T-helper 2 cell treated with Interferon-gamma antibody and Interleukin-4, amounts not matched to agents 5 μg/mL and 100 μg/mL, for 36 hours (primary cell): ENCODE measurements at regions not wholly inside any gene's neighbourhood (a gene's known extent, or its start where the extent isn't known, plus 50 kb on each side); places are given as distances from the start of the nearest gene placed in this dataset.

Source experiments
- DNase-seq: peaks from one replicate; pipeline ENCODE4 v3.0.0; 2021; ENCODE audit warnings: low spot score
- H3K27ac Mint-ChIP-seq: one replicate; pipeline ENCODE4 v1.8.0; 2021; ENCODE audit warnings: mild to moderate bottlenecking, mixed read lengths
- H3K27me3 Mint-ChIP-seq: one replicate; pipeline ENCODE4 v1.8.0; 2021; ENCODE audit warnings: low read depth, mixed read lengths
- H3K36me3 Mint-ChIP-seq: one replicate; pipeline ENCODE4 v1.8.0; 2021; ENCODE audit warnings: low read depth, mixed read lengths
- H3K4me1 Mint-ChIP-seq: one replicate; pipeline ENCODE4 v1.8.0; 2021; ENCODE audit warnings: low read depth, mixed read lengths
- H3K4me3 Mint-ChIP-seq: one replicate; pipeline ENCODE4 v1.8.0; 2022; ENCODE audit warnings: mild to moderate bottlenecking, moderate library complexity, mixed read lengths
- H3K9me3 Mint-ChIP-seq: one replicate; pipeline ENCODE4 v1.8.0; 2021; ENCODE audit warnings: mixed read lengths

DNA sequence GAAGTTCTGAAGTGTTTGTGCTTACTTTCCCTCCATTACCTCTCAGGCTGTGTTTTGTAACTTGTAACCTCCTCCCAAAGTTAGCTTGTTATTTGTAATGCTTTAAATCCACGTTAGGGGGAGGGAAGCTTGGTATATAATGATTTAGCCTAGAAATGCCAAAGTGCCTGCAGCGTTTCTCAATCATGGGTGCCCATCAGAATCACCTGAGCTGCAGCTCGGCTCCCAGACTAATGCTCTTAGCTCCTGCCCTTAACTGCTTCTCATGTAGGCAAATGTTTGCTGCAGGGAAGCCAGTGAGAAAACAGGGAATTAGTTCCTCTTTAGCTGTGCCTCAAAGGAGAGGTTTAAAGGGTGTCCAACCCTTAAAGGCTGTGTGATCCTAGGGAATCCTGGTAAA lies 219.2 kb upstream of the NAALADL2 start:
- no peak for DNase-seq
- no peaks in the 10 kb centered on the region for H3K4me1 Mint-ChIP-seq

DNA sequence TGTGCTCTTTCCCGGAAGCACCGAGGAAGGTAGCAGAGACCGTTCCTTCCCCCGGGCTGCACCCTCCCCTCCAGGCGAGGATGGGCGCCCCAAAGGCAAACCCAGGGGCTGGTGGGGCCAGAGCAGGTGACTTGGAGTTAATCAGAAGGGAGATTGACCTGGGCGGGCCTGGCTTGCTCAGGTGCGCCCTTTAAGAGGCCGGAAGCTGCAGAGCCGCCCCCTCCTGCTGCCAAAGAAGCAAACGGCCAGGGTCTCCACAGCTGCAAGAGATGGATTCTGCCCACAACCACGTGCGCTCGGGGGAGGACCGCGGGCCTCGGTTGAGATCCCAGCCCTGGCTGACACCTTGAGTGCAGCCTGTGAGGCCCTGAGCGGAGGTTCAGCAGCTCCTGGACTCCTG lies 218.2 kb upstream of the NAALADL2 start:
- H3K4me1 Mint-ChIP-seq, result no peaks in the 10 kb centered on the region
- no peaks in the 10 kb centered on the region for H3K9me3 Mint-ChIP-seq
- no peak for DNase-seq
- H3K4me3 Mint-ChIP-seq, result no peak overlapping the region
- H3K27me3 Mint-ChIP-seq, result no peaks in the 10 kb centered on the region
- H3K36me3 Mint-ChIP-seq, result no peaks in the 10 kb centered on the region
- no peak overlapping the region for H3K27ac Mint-ChIP-seq

More for the DNA sequence above, 219.2 kb upstream of the NAALADL2 start:
- Mint-ChIP-seq H3K9me3 (no peaks in the 10 kb centered on the region), H3K27ac (no peak overlapping the region), H3K36me3 (no peaks in the 10 kb centered on the region), H3K27me3 (no peaks in the 10 kb centered on the region), H3K4me3 (no peak overlapping the region)

DNA sequence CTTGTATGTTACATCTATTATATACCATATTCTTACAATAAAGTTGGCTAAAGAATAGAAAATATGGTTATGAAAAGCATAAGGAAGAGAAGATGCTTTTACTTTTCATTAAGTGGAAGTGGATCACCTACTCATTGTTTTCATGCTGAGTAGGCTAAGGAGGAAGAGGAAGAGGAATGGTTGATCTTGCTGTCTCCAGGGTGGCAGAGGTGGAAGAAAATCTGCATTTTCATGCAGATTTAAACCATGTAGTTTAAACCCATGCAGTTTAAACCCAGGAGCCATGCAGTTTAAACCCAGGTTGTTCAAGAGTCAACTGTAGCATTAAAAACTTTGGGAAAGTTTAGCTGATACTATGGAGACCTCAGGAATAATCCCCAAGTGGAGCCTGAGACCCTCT lies 214.8 kb upstream of the NAALADL2 start:
- Mint-ChIP-seq H3K9me3 (no peaks in the 10 kb centered on the region), H3K27me3 (no peaks in the 10 kb centered on the region), H3K4me3 (no peak overlapping the region), H3K36me3 (no peaks in the 10 kb centered on the region), H3K4me1 (no peaks in the 10 kb centered on the region), H3K27ac (no peak overlapping the region)
- no peak for DNase-seq

DNA sequence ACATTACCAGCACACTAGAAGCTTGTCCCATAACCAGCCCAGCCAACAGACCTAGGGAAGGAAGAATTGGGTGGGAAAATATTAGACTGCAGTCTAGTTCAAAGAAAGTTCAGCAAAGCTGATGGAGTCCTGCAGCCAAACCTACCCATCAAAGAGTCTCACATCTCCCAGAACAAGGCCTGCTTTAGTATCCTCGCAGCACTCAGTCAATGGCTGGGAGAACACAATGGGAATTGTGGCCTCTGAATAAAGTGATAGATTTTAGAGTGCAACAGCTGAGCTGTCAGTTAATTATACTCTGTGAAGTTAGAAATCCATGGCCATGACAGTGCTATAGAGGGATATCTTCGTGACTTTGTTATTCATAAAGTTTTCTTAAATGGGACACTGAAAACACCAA lies 207.2 kb upstream of the NAALADL2 start:
- DNase-seq, result no peak
- H3K4me1 Mint-ChIP-seq, result no peaks in the 10 kb centered on the region
- no peaks in the 10 kb centered on the region for H3K27me3 Mint-ChIP-seq
- H3K36me3 Mint-ChIP-seq, result no peaks in the 10 kb centered on the region
- no peaks in the 10 kb centered on the region for H3K9me3 Mint-ChIP-seq
- H3K27ac Mint-ChIP-seq, result no peak overlapping the region
- no peak overlapping the region for H3K4me3 Mint-ChIP-seq

DNA sequence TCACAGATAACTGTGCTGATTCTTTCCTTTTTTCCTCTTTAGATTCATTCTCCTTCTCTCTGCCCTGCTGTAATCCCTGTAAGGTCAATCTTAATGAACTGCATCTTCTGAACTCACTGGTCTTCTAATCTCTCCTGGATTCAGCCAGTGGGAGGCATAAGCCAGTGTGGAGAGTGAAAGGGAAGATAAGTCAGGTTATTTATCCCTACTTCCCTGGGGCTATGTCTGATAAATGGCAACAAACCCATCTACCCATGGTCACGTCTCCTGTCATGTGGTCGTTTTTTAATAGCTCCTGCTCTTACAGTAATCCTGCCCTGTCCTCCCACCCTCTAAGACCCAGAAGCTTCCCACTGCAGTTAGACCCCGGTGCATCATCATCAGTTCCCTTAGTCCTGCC lies 199.6 kb upstream of the NAALADL2 start:
- H3K36me3 Mint-ChIP-seq, result no peaks in the 10 kb centered on the region
- H3K27ac Mint-ChIP-seq, result no peak overlapping the region
- no peak overlapping the region for H3K4me3 Mint-ChIP-seq
- H3K4me1 Mint-ChIP-seq, result no peaks in the 10 kb centered on the region
- DNase-seq, result no peak
- no peaks in the 10 kb centered on the region for H3K27me3 Mint-ChIP-seq
- H3K9me3 Mint-ChIP-seq, result no peaks in the 10 kb centered on the region

DNA sequence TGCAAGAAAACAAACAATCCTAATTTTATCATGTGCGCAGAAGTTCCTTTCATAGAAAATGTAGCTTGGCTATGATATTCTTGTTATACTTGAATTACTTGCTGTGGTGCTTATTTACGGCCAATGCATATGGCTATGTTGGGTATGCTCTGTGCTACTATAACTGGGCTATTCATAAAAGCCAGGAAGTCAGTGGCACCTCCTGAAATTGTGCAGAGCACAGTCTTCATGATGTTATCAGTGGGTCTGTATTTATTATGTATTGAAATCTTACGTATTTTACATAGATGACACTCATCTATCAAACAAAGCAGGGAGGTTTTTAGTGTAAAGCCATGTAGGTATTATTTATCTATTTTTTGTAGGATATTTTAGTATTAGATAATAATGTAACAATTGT lies 196.5 kb upstream of the NAALADL2 start:
- H3K36me3 Mint-ChIP-seq, result no peaks in the 10 kb centered on the region
- H3K27ac Mint-ChIP-seq, result no peak overlapping the region
- no peaks in the 10 kb centered on the region for H3K4me1 Mint-ChIP-seq
- H3K4me3 Mint-ChIP-seq, result no peak overlapping the region
- DNase-seq, result no peak
- peaks cover 8% of the 10 kb centered on the region for H3K9me3 Mint-ChIP-seq
- no peaks in the 10 kb centered on the region for H3K27me3 Mint-ChIP-seq

DNA sequence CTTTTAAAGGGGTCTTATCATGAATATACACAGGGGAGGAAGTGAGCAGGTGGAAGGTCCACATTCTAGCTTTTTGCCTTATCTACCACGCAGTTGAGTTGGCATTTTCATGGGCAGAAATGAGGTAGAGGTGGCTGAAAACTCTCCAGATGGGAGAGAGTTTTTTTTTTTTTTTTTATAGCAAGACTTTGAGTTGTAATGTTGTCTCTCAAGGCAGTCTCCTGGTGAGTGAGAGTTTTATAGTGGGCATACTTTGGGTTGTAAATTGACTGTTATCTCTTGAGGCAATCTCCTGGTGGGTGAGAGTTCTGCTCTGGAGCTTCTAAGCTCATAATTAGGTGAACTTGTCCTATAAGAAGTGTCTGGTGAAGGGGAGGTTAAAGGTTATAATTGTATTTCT lies 191.7 kb upstream of the NAALADL2 start:
- H3K36me3 Mint-ChIP-seq, result no peaks in the 10 kb centered on the region
- DNase-seq, result no peak
- no peaks in the 10 kb centered on the region for H3K27me3 Mint-ChIP-seq
- no peak overlapping the region for H3K4me3 Mint-ChIP-seq
- H3K9me3 Mint-ChIP-seq, result peaks cover 8% of the 10 kb centered on the region
- no peak overlapping the region for H3K27ac Mint-ChIP-seq
- H3K4me1 Mint-ChIP-seq, result no peaks in the 10 kb centered on the region

DNA sequence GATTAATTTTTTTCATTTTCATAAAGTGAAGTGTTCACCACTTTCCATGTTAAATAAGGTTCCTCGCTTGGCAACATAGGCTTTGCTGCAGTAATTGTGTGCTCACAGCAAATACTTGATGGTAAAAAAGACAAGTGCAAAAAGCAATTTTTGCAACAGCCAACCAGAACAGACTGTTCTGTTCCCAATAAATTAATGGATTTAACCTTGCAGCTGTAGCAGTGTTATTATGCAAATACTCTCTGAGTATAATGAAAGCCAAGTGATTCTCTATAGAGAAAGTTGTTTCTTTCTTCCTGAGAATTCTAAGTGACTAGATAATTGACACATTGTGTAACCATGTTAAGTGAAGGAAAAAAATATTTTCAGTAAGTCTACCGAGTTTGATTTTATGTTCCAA lies 183.7 kb upstream of the NAALADL2 start:
- H3K4me3 Mint-ChIP-seq, result no peak overlapping the region

DNA sequence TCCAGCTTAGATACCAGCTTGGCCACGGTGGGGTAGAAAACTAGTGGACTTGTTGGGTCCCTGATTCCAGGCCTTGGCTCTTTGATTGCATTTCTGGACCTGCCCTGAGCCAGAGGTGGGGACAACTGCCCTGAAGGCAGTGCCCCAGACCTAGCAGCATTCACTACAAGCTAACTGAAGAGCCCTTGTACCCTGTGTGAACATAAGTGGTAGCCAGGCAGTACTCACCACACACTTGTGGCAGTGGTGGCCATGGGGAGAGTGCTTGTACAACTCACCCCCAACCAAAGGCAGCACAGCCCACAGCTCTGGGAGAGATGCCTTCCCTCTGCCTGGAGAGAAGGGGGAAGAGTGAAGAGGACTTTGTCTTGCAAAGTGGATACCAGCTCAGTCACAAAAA lies 177.3 kb upstream of the NAALADL2 start:
- H3K9me3 Mint-ChIP-seq, result peaks cover 12% of the 10 kb centered on the region
- no peak overlapping the region for H3K4me3 Mint-ChIP-seq
- no peak overlapping the region for H3K27ac Mint-ChIP-seq
- DNase-seq, result no peak
- H3K36me3 Mint-ChIP-seq, result no peaks in the 10 kb centered on the region
- H3K27me3 Mint-ChIP-seq, result no peaks in the 10 kb centered on the region
- H3K4me1 Mint-ChIP-seq, result no peaks in the 10 kb centered on the region

More for the DNA sequence above, 183.7 kb upstream of the NAALADL2 start:
- no peaks in the 10 kb centered on the region for H3K4me1 Mint-ChIP-seq
- no peaks in the 10 kb centered on the region for H3K36me3 Mint-ChIP-seq
- DNase-seq, result no peak
- no peaks in the 10 kb centered on the region for H3K9me3 Mint-ChIP-seq
- no peaks in the 10 kb centered on the region for H3K27me3 Mint-ChIP-seq
- no peak overlapping the region for H3K27ac Mint-ChIP-seq

DNA sequence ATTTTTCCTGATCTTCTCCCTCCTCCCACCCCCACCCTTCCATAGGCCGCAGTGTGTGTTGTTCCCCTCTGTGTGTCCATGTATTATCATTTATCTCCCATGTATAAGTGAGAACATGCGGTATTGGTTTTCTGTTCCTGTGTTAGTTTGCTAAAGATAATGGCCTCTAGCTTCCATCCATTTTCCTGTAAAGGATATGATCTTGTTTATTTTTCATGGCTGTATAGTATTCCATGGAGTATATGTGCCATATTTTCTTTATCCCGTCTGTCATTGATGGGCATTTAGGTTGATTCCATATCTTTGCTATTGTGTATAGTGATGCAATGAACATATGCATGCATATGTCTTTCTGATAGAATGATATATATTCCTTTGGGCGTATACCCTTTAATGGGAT lies 173.3 kb upstream of the NAALADL2 start:
- no peak for DNase-seq
- H3K27ac Mint-ChIP-seq, result no peak overlapping the region
- H3K27me3 Mint-ChIP-seq, result no peaks in the 10 kb centered on the region
- no peak overlapping the region for H3K4me3 Mint-ChIP-seq
- no peaks in the 10 kb centered on the region for H3K36me3 Mint-ChIP-seq
- H3K9me3 Mint-ChIP-seq, result peaks cover 21% of the 10 kb centered on the region
- H3K4me1 Mint-ChIP-seq, result no peaks in the 10 kb centered on the region

DNA sequence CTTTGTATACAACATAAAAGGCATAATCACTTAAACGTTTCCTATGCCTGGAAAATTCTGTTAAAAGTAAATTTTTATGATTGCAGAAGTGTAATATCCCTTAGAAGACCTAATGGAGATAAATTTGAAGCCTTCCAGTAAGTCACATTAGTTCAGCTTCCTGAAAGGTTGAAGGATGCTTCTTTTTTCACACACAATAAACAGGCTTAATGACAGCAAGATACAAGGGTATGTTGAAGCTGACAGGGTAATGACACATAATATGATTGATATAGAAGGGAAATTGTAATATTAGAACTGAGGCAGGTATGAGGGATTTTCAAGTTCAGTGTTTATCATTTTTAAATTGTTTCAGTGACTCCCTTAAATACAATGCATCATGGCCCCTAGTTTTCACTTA lies 161.8 kb upstream of the NAALADL2 start:
- DNase-seq, result no peak
- H3K27ac Mint-ChIP-seq, result no peak overlapping the region
- H3K9me3 Mint-ChIP-seq, result no peaks in the 10 kb centered on the region
- H3K36me3 Mint-ChIP-seq, result no peaks in the 10 kb centered on the region
- H3K27me3 Mint-ChIP-seq, result no peaks in the 10 kb centered on the region
- H3K4me1 Mint-ChIP-seq, result no peaks in the 10 kb centered on the region
- no peak overlapping the region for H3K4me3 Mint-ChIP-seq

DNA sequence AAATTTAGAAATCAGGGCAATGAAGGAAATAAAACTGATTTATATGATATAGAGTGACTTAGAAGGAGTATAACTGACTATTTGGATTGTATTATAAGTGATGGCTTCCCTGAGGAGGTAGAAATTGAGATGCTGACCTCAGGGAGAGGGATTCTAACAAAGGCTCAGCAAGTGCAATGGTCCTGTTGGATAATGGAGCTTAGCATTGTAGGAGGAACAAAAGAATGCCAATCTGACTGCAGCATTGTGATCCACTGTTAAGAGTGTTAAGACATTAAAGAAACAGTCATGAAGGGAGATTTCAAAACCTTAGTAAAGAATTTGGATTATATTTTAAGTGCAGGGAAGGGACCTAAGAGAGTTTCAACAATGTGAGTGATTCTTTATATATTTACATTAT lies 158.4 kb upstream of the NAALADL2 start:
- no peak for DNase-seq
- Mint-ChIP-seq H3K27ac (no peak overlapping the region), H3K4me1 (no peaks in the 10 kb centered on the region), H3K36me3 (no peaks in the 10 kb centered on the region), H3K9me3 (peaks cover under 1% of the 10 kb centered on the region), H3K4me3 (no peak overlapping the region), H3K27me3 (no peaks in the 10 kb centered on the region)

DNA sequence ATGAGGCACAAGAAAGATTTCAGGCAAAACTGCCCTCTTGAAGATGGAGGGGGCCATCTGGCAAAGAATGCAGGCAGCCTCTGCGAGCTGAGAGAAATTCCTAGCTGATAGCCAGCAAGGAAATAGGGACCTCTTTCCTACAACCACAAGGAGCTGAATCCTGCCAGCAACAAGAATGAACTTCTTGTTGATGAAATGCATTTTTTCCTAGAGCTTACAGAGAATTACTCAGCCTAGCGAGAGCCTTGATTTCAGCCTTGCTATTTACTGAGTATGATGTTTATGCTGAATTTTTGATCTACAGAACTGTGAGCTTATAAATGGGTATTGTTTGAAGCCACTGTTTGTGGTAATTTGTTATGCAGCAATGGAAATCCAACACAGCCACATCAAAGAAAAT lies 148.5 kb upstream of the NAALADL2 start:
- no peaks in the 10 kb centered on the region for H3K27me3 Mint-ChIP-seq
- peaks cover 10% of the 10 kb centered on the region for H3K9me3 Mint-ChIP-seq
- DNase-seq, result no peak
- H3K36me3 Mint-ChIP-seq, result no peaks in the 10 kb centered on the region
- H3K27ac Mint-ChIP-seq, result no peak overlapping the region
- H3K4me1 Mint-ChIP-seq, result no peaks in the 10 kb centered on the region
- no peak overlapping the region for H3K4me3 Mint-ChIP-seq

DNA sequence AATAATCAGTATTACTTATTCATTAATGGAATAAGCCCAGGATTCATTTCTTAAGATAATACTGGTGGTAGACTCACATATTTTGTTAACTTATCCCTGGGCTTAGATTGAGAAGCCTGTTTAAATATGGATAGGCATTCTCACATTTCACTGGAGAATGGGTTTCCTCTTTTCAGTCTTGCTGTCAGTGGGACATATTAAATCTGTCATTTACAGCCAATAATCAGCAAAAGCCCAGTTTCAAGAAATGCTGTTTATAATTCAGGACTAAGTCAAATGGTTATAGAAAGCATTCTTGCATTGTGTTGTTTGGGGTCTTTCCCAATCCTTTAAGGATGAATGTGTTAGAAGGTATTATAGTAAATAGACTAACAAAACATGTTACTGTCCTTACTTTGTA lies 143.7 kb upstream of the NAALADL2 start:
- H3K4me1 Mint-ChIP-seq, result no peaks in the 10 kb centered on the region
- no peak for DNase-seq
- H3K27ac Mint-ChIP-seq, result no peak overlapping the region
- no peaks in the 10 kb centered on the region for H3K36me3 Mint-ChIP-seq
- H3K27me3 Mint-ChIP-seq, result no peaks in the 10 kb centered on the region
- peaks cover 9% of the 10 kb centered on the region for H3K9me3 Mint-ChIP-seq
- no peak overlapping the region for H3K4me3 Mint-ChIP-seq

DNA sequence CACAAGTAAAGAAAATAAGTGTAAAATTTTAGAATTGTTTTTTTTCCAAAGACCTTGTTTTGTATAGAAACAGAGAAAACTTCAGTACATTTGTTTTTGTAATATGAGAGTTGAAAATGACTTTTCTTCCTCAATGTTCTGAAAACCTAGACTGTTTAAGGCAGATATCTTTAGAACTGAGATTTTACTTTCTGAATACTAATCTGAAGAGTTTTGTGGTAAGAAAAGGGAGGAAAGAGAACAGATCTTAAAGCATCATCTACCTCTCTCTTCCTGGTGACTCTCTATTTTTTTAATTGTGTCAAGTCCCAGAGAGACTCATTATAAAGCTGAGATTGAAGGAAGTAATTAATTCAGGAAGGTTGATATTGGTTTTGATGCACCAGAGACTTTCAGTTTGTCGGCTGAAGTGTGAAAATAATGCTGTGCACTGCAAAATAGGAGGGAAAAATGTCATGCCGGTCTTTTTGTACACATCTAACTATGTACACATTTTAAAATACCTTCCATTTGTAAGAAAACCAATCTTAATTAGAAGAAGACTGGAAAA lies 142.1 kb upstream of the NAALADL2 start:
- H3K27ac Mint-ChIP-seq, result no peak overlapping the region
- H3K4me3 Mint-ChIP-seq, result no peak overlapping the region
- DNase-seq, result no peak
- H3K9me3 Mint-ChIP-seq, result peaks cover 9% of the 10 kb centered on the region
- H3K4me1 Mint-ChIP-seq, result no peaks in the 10 kb centered on the region
- no peaks in the 10 kb centered on the region for H3K36me3 Mint-ChIP-seq
- no peaks in the 10 kb centered on the region for H3K27me3 Mint-ChIP-seq
